Erythroblast (primary cell): ENCODE measurements at regions not wholly inside any gene's neighbourhood (a gene's known extent, or its start where the extent isn't known, plus 50 kb on each side); places are given as distances from the start of the nearest gene placed in this dataset.
"Not testable (repeated sequence)": the region's sequence is repeated elsewhere in the genome, so short reads cannot be mapped to it uniquely, and the experiment has no call there.

Source experiments
- DNase-seq, 2 experiments: peaks; one replicate each; lab custom pipeline; 2025; lab: John Stamatoyannopoulos, UW
- GATA1 ChIP-seq: IDR thresholded peaks from 2 replicates; pipeline ENCODE4 v1.6.1; 2011; ENCODE audit warnings: low read depth, mild to moderate bottlenecking, control low read depth, low read length, moderate library complexity
- POLR2A ChIP-seq: IDR thresholded peaks from 2 replicates; pipeline ENCODE4 v1.6.1; 2011; ENCODE audit warnings: mild to moderate bottlenecking, low read length

DNA sequence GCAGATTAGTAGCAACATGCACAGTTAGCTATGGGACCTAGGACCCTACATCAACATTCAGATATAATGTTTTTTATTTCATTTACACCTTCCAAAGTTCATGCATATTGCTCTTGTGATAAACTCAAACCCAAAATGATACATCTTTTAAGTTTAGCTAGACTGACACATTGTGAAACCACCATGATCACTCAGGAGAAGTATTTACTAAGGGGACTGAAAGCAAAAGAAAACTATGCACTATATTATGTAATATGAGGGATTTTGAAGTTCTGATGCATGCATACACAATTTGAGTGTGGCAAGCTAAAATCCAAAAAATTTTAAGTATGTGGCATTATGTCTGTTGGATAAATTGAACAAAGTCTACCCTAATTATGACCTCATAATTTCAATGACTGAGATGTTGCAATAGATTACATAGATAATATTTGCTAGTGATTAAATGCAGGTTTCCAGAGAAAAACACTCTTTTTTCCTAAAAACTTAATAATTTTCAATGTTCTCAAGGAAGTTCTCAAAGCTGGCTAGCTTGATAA, 914.8 kb upstream of the GRIA3 start:
- no peak for DNase-seq
- TF ChIP-seq POLR2A: no peak
- no peak for TF ChIP-seq GATA1

DNA sequence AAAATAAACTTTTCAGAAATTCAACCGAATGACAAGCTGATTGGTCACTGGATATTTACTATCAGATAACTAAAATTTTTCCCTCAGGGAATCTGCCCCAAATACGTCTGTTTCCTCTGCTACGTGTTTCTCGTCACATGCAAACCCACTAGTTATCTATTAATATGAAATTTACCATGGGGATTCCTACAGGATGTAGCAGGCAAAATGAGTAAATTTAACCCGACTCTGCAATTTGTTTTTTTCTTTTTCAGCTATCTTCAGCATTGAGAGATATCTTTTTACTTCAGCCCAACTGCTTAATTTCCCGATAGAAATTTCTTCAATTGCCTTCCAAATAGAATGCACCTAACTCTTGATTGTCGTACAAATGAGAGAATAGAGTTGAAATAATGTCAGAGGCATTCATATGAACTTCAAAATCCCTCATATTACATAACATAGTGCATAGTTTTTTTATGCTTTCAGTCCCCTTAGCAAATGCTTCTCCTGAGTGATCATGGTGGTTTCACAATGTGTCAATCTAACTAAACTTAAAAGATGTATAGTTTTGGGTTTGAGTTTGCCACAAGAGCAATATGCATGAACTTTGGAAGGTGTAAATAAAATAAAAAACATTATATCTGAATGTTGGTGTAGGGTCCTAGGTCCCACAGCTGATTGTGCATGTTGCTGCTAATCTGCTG, 913.1 kb upstream of the GRIA3 start:
- no peak for DNase-seq
- TF ChIP-seq POLR2A: no peak
- no peak for TF ChIP-seq GATA1

DNA sequence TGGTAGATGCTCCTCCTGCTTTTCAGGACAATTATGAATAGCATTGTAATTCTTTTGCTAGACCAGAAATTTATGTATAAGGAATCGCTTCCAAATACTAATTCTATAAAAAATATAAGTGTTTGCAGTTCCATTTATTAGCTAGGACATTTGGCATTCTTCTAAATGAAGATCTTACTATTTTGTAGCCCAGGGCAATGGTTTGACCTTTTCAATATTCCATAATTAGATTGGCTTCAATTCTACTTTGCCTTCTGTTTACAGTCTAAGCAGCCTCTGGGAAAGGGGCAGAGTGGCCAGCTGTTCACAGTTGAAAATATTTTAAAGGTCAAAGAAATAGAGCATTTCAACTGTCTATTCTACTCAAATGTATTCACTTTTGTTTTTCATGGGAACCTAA, 912.1 kb upstream of the GRIA3 start:
- DNase-seq: no peak
- TF ChIP-seq GATA1 (no peak), POLR2A (no peak)

DNA sequence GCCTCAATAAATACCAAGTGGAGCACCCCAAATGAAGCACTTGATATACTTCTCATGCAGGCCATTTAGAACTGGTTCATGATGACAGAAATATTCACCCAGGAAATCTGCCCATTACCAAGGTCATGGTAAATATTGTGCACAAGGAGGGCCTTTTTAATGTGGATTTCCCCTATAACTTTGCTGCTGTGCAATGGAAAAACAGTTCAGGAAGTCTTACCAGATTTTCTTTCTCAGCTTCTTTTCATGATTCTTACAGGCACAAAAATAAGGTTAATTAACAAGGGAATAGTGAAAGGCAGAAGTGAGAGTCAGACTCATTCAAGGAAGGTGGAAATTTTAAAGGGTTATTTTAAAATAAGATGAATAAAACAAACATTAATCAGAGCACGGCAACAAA, 904.3 kb upstream of the GRIA3 start:
- TF ChIP-seq GATA1 (no peak), POLR2A (no peak)
- no peak for DNase-seq

DNA sequence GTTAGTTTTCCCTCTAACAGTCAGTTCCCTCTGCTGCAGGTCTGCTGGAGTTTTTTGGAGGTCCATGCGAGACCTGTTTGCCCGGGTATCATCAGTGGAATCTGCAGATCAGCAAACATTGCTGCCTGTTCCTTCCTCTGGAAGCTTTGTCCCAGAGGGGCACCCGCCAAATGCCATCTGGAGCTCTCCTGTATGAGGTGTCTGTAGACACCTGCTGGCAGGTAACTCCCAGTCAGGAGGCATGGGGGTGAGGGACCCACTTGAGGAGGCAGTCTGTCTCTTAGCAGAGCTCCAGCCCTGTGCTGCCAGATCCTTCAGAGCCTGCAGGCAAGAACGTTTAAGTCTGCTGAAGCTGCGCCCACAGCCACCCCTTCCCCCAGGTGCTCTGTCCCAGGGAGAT, 884.3 kb upstream of the GRIA3 start:
- not testable (repeated sequence) for DNase-seq

DNA sequence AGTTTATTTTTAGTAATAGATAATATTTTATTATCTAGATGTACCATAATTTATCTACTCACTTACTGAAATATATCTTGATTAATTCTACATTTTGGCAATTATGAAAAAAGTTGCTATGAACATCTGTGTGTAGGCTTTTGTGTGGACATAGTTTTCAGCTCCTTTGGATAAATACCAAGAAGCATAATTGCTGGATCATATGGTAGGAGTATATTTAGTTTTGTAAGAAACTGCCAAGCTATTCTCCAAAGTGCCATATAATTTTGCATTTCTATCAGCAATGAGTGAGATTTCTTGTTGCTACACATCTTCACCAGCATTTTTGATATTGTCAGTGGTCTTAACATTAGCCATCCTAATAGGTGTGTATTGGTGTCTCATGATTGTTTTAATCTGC, 882.6 kb upstream of the GRIA3 start:
- no peak for DNase-seq
- TF ChIP-seq GATA1 (no peak), POLR2A (no peak)

DNA sequence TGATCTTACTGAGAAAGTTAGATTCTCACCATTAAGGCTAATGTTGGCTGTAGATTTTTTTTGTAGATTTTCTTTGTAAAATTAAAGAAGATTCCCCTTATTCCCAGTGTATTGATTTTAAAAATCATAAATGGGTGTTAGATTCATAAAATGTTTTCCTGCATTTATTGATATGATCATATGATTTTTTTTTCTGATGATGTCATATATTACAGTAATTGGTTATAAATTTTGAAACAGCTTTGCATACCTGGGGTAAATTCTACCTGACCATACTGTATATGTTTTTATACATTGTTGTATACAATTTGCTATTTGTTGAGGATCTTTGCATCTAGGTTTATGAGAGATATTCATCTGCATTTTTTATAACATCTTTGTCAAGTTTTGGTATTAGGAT, 880.3 kb upstream of the GRIA3 start:
- no peak for TF ChIP-seq GATA1
- no peak for TF ChIP-seq POLR2A

DNA sequence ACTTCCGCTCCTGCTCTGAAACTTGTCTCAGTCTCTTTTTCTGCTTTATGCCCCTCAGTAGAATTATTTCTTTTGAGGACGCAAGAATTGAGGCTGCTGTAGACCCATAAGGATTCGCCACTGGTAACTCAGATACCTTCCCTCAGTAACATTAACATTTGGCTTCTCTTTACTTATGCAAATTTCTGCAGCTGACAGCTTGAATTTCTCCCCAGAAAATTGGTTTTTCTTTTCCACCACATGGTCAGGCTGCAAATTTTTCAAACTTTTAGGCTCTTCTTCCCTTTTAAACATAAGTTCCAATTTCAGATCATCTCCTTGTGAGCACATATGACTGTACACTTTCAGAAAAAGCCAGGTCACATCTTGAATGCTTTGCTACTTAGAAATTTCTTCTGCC, 839.3 kb upstream of the GRIA3 start:
- TF ChIP-seq POLR2A (no peak), GATA1 (no peak)

More for the DNA sequence above, 880.3 kb upstream of the GRIA3 start:
- no peak for DNase-seq

DNA sequence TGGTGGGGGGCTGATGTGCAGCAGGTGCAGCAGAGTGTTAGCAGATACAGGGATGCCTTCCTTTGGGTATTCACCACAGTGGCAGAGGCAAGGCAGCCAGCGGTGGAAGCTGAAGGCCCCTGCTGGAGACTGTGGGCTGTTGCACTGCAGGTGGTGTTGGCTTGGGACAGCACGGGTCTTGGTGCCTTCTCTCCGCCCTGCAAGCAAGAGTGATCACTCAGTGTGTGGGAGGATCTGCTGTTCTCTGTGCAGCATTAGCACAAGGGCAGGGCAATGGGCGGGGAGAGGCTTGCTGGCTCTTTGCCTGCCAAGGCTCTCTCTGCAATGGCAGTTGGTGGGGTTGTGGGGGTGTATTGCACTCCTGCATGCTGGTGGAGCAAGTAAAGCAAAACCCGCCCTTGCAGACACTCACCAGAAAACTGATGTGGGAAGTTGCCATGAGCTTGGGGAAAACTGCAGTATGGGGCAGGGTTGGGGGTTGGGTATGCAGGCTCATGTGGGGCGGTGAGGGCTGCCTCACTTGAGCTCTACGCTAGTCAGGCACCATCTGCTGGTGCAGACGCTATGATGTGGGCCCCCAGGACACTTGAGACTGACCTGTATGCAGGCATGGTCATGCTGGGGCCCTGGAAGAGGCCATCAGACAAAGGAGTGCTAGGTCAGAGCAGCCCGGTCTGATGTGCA, 820.8 kb upstream of the GRIA3 start:
- no peak for DNase-seq

More for the DNA sequence above, 839.3 kb upstream of the GRIA3 start:
- no peak for DNase-seq

DNA sequence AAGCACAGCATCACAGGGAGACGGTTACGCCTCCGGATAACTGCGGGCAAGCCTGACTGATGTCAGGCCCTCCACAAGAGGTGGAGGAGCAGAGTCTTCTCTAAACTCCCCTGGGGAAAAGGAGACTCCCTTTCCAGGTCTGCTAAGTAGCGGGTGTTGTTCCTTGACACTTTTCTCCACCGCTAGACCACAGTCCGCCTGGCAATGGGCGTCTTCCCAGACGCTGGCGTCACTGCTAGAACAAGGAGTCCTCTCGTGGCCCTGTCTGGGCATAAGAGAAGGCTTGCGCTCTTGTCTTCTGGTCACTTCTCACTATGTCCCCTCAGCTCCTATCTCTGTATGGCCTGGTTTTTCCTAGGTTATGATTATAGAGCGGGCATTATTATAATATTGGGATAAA, 808.5 kb upstream of the GRIA3 start:
- DNase-seq: not testable (repeated sequence)

More for the DNA sequence above, 820.8 kb upstream of the GRIA3 start:
- no peak for TF ChIP-seq GATA1
- TF ChIP-seq POLR2A: no peak

DNA sequence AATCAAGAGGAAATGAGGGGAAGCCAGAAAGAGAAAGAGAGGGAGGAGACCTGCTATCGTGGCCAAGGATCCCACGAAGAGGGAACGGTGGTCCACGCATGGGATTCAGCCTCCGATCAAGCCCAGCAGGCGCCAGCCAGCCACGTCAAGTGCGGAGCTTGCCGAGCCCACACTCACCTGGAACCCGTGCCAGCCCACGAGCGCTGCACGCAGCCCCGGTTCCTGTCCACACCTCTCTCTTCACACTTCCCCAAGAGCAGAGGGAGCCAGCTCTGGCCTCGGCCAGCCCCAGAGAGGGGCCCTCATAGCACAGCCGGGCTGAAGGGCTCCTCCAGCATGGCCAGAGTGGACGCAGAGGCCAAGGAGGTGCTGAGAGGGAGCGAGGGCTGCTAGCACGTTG, 795.1 kb upstream of the GRIA3 start:
- DNase-seq: no peak
- TF ChIP-seq POLR2A (no peak), GATA1 (no peak)

DNA sequence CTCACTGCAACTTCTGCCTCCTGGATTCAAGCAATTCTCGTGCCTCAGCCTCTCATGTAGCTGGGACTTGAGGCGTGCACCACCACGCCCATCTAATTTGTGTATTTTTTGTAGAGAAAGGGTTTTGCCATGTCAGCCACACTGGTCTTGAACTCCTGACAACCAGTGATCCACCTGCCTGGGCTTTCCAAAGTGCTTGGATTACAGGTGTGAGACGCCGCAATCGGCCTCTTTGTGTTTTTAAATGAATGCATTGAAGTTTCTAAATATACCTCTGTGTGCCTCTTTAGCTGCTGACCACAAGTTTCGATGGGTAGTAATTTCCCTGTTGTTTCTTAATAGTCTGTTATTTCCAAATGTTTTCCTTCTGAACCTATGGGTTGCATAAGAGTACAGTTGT, 765.3 kb upstream of the GRIA3 start:
- TF ChIP-seq GATA1 (no peak), POLR2A (no peak)
- DNase-seq: no peak

DNA sequence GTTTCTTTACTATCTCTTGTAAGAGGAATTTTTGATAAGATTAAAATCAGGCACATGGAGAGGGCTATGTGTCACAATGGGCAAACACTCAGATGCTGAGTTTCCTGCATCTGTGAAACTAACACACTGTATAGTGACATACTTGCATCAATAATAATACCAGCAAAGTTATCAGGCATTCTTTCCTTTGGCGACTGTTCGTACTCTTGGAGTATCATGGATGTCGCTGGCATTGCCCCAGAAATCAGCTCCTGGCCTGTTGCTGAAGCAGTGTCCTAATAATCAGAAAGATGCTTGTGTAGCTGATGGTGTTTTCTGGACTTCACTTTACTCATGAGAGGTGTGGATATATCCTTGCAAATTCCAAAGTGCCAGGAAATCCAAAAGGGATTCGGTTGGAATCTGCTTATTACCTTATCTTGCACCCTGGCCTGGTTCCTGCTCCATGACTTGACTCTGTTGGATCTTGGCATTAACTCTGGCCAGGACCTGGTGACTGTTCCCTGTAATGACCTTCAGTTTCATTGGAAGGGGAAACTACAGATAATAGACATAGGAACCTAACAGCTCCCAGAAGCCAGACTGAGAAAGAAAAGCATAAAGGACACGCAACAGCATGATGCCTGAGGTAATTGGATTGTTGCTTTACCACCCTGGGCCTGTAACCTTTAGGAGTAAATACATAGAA, 762.5 kb upstream of the GRIA3 start:
- DNase-seq: no peak
- no peak for TF ChIP-seq POLR2A
- TF ChIP-seq GATA1: no peak

DNA sequence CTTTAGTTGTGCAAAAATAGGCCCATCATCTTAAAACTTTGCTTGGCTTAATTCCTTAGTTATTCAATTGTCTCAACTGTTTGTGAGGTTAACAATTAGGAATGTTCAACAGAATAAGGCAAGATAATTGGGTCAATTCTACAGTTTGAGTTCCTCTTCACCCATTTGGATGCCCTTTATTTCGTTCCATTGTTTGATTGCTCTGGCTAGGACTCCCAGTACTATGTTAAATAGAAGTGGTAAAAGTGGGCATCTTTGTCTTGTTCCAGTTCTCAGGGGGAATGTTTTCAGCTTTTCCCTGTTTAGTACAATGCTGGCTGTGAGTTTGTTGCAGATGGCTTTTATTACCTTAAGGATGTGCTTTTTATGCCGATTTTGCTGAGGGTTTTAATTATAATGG, 761.5 kb upstream of the GRIA3 start:
- TF ChIP-seq POLR2A (no peak), GATA1 (no peak)
- DNase-seq: no peak
